Activated naive CD4-positive, alpha-beta T cell treated with anti-CD3 and anti-CD28 coated beads for 36 hours (primary cell): ENCODE measurements at regions not wholly inside any gene's neighbourhood (a gene's known extent, or its start where the extent isn't known, plus 50 kb on each side); places are given as distances from the start of the nearest gene placed in this dataset.
"Not testable (repeated sequence)": the region's sequence is repeated elsewhere in the genome, so short reads cannot be mapped to it uniquely, and the experiment has no call there.

Source experiments
- CTCF ChIA-PET: fragments of 350-600 bp; sonication (Branson Sonifier 250); formaldehyde crosslinking; loops from one replicate; lab custom pipeline; 2021; ENCODE audit warnings: antibody characterized with exemption; lab: Charles Lee
- DNase-seq: peaks from one replicate; pipeline ENCODE4 v3.0.0-alpha.2; 2020
- H3K27ac Mint-ChIP-seq: one replicate; pipeline ENCODE4 v1.8.0; 2021; ENCODE audit warnings: mild to moderate bottlenecking, mixed read lengths
- H3K27me3 Mint-ChIP-seq: one replicate; pipeline ENCODE4 v1.8.0; 2021; ENCODE audit warnings: low read depth, mixed read lengths
- H3K36me3 Mint-ChIP-seq: one replicate; pipeline ENCODE4 v1.8.0; 2021; ENCODE audit warnings: low read depth, mixed read lengths
- H3K4me1 Mint-ChIP-seq: one replicate; pipeline ENCODE4 v1.8.0; 2021; ENCODE audit warnings: low read depth, mixed read lengths
- H3K4me3 Mint-ChIP-seq: one replicate; pipeline ENCODE4 v1.8.0; 2021; ENCODE audit warnings: mild to moderate bottlenecking, moderate library complexity, mixed read lengths
- H3K9me3 Mint-ChIP-seq: one replicate; pipeline ENCODE4 v1.8.0; 2021; ENCODE audit warnings: mixed read lengths
- intact Hi-C: fragments of 100-400 bp; cut with micrococcal nuclease; formaldehyde crosslinking; loops from one replicate; pipeline ENCODE4 v1.15.1; 2023

GRCh38 chr12:84502180-84502860, 410.3 kb downstream of the SLC6A15 start:
- CTCF ChIA-PET = no interaction called here
- intact Hi-C loops = loop anchor here (2.0 to 5.0 kb wide), 3 partner anchors 340 to 1500 kb away; no protein-coding TSS in a partner anchor
- Mint-ChIP-seq H3K4me3 (no peak overlapping the region), H3K4me1 (no peaks in the 10 kb centered on the region), H3K27me3 (no peaks in the 10 kb centered on the region), H3K9me3 (no peaks in the 10 kb centered on the region), H3K27ac (no peak overlapping the region), H3K36me3 (no peaks in the 10 kb centered on the region)
- DNase-seq = no peak

- intact Hi-C loops = no loop called here
- DNase-seq = peak; percentile 9
- Mint-ChIP-seq H3K27ac (no peak overlapping the region), H3K9me3 (no peaks in the 10 kb centered on the region), H3K4me1 (no peaks in the 10 kb centered on the region), H3K4me3 (no peak overlapping the region), H3K27me3 (no peaks in the 10 kb centered on the region), H3K36me3 (no peaks in the 10 kb centered on the region)
- CTCF ChIA-PET = interaction anchor here (0.7 kb wide), 1 partner anchor 620 kb away, joined by 3 read pairs; no protein-coding TSS in a partner anchor
Observed at GRCh38 chr12:84497819-84498218, 414.8 kb downstream of the SLC6A15 start.

GRCh38 chr12:84495711-84496110, 416.9 kb downstream of the SLC6A15 start:
- Mint-ChIP-seq H3K27me3 (no peaks in the 10 kb centered on the region), H3K4me3 (no peak overlapping the region), H3K27ac (no peak overlapping the region), H3K4me1 (no peaks in the 10 kb centered on the region), H3K9me3 (no peaks in the 10 kb centered on the region), H3K36me3 (no peaks in the 10 kb centered on the region)
- DNase-seq = no peak
- CTCF ChIA-PET = no interaction called here
- intact Hi-C loops = no loop called here

- H3K36me3 Mint-ChIP-seq = no peaks in the 10 kb centered on the region
- no peak for DNase-seq
- no peaks in the 10 kb centered on the region for H3K4me1 Mint-ChIP-seq
- H3K27ac Mint-ChIP-seq = no peak overlapping the region
- CTCF ChIA-PET = no interaction called here
- no peaks in the 10 kb centered on the region for H3K27me3 Mint-ChIP-seq
- no peak overlapping the region for H3K4me3 Mint-ChIP-seq
- peaks cover 2% of the 10 kb centered on the region for H3K9me3 Mint-ChIP-seq
- intact Hi-C loops = no loop called here
Observed at GRCh38 chr12:84492351-84492883, 420.2 kb downstream of the SLC6A15 start.

GRCh38 chr12:84484798-84485197, 427.8 kb downstream of the SLC6A15 start:
- no peaks in the 10 kb centered on the region for H3K27me3 Mint-ChIP-seq
- intact Hi-C loops = no loop called here
- CTCF ChIA-PET = no interaction called here
- H3K36me3 Mint-ChIP-seq = no peaks in the 10 kb centered on the region
- H3K4me1 Mint-ChIP-seq = no peaks in the 10 kb centered on the region
- H3K9me3 Mint-ChIP-seq = peaks cover 2% of the 10 kb centered on the region
- no peak overlapping the region for H3K4me3 Mint-ChIP-seq
- DNase-seq = no peak
- no peak overlapping the region for H3K27ac Mint-ChIP-seq

GRCh38 chr12:84480803-84481202, 431.8 kb downstream of the SLC6A15 start:
- Mint-ChIP-seq H3K27ac (no peak overlapping the region), H3K9me3 (peaks cover 2% of the 10 kb centered on the region), H3K4me3 (no peak overlapping the region), H3K27me3 (no peaks in the 10 kb centered on the region), H3K36me3 (no peaks in the 10 kb centered on the region), H3K4me1 (no peaks in the 10 kb centered on the region)
- intact Hi-C loops = no loop called here
- DNase-seq = no peak
- CTCF ChIA-PET = no interaction called here

GRCh38 chr12:84470361-84470760, 442.2 kb downstream of the SLC6A15 start:
- Mint-ChIP-seq H3K4me3 (no peak overlapping the region), H3K36me3 (no peaks in the 10 kb centered on the region), H3K27ac (no peak overlapping the region), H3K4me1 (no peaks in the 10 kb centered on the region), H3K9me3 (no peaks in the 10 kb centered on the region), H3K27me3 (no peaks in the 10 kb centered on the region)
- DNase-seq = no peak
- CTCF ChIA-PET = no interaction called here
- intact Hi-C loops = no loop called here

- no peaks in the 10 kb centered on the region for H3K27me3 Mint-ChIP-seq
- no peaks in the 10 kb centered on the region for H3K36me3 Mint-ChIP-seq
- H3K27ac Mint-ChIP-seq = no peak overlapping the region
- DNase-seq = no peak
- no peaks in the 10 kb centered on the region for H3K4me1 Mint-ChIP-seq
- CTCF ChIA-PET = interaction anchor here (0.6 kb wide), 1 partner anchor 13 kb away, joined by 6 read pairs; no protein-coding TSS in a partner anchor
- no peak overlapping the region for H3K4me3 Mint-ChIP-seq
- H3K9me3 Mint-ChIP-seq = no peaks in the 10 kb centered on the region
- intact Hi-C loops = no loop called here
Observed at GRCh38 chr12:84464616-84465015, 448.0 kb downstream of the SLC6A15 start.

- CTCF ChIA-PET = interaction anchor here (0.6 kb wide), 1 partner anchor 12 kb away, joined by 6 read pairs; no protein-coding TSS in a partner anchor
- no peaks in the 10 kb centered on the region for H3K27me3 Mint-ChIP-seq
Observed at GRCh38 chr12:84463741-84464495, 448.7 kb downstream of the SLC6A15 start.

GRCh38 chr12:84455598-84455997, 457.0 kb downstream of the SLC6A15 start:
- CTCF ChIA-PET = no interaction called here
- intact Hi-C loops = no loop called here
- Mint-ChIP-seq H3K27me3 (no peaks in the 10 kb centered on the region), H3K4me3 (no peak overlapping the region), H3K4me1 (no peaks in the 10 kb centered on the region), H3K36me3 (no peaks in the 10 kb centered on the region), H3K9me3 (peaks cover 1% of the 10 kb centered on the region), H3K27ac (no peak overlapping the region)
- no peak for DNase-seq

More at GRCh38 chr12:84463741-84464495, 448.7 kb downstream of the SLC6A15 start:
- no peak overlapping the region for H3K27ac Mint-ChIP-seq
- no peak for DNase-seq
- no peaks in the 10 kb centered on the region for H3K36me3 Mint-ChIP-seq
- H3K4me3 Mint-ChIP-seq = no peak overlapping the region
- intact Hi-C loops = no loop called here
- H3K4me1 Mint-ChIP-seq = no peaks in the 10 kb centered on the region
- no peaks in the 10 kb centered on the region for H3K9me3 Mint-ChIP-seq

GRCh38 chr12:84446478-84446877, 466.1 kb downstream of the SLC6A15 start:
- H3K36me3 Mint-ChIP-seq, CTCF ChIA-PET, H3K4me3 Mint-ChIP-seq: not testable (repeated sequence)

GRCh38 chr12:84436134-84436533, 476.5 kb downstream of the SLC6A15 start:
- H3K27ac Mint-ChIP-seq = no peak overlapping the region

More at GRCh38 chr12:84446478-84446877, 466.1 kb downstream of the SLC6A15 start:
- H3K9me3 Mint-ChIP-seq, H3K4me1 Mint-ChIP-seq, intact Hi-C loops, H3K27me3 Mint-ChIP-seq, H3K27ac Mint-ChIP-seq, DNase-seq: not testable (repeated sequence)

More at GRCh38 chr12:84436134-84436533, 476.5 kb downstream of the SLC6A15 start:
- Mint-ChIP-seq H3K4me3 (no peak overlapping the region), H3K9me3 (no peaks in the 10 kb centered on the region), H3K36me3 (no peaks in the 10 kb centered on the region), H3K27me3 (no peaks in the 10 kb centered on the region), H3K4me1 (no peaks in the 10 kb centered on the region)
- DNase-seq = no peak
- CTCF ChIA-PET = no interaction called here
- intact Hi-C loops = no loop called here
